T1000 (cell line): ENCODE measurements at regions not wholly inside any gene's neighbourhood (a gene's known extent, or its start where the extent isn't known, plus 50 kb on each side); places are given as distances from the start of the nearest gene placed in this dataset.

Experiments
- DNase-seq: peaks from one replicate; lab custom pipeline; 2025; ENCODE audit warnings: mixed read lengths; lab: John Stamatoyannopoulos, UW

DNA sequence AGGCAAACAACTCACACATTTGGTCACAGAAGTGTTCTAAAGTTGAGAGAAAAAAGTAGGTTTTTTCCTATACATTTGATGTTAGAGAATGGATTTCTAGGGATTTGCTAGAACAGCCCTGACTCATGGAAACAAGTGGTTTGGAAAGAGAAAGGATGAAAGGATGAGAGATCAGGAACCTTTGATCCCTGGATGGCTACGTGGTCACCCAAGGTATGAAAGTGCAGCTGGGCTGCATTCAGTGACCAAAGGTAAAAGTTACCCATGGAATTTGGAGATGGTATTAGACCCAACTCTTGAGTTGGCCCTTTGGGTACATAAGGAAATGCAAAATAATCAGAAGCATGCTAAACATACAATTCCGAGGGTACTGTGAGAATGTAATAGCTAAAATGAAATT, 61.3 kb upstream of the SPIN1 start:
- DNase-seq, result no peak

GRCh38 chr9:88326015-88326414, 62.2 kb upstream of the SPIN1 start:
- no peak for DNase-seq

- no peak for DNase-seq
These were observed 65.2 kb upstream of the SPIN1 start for GRCh38 chr9:88322906-88323566.

DNA sequence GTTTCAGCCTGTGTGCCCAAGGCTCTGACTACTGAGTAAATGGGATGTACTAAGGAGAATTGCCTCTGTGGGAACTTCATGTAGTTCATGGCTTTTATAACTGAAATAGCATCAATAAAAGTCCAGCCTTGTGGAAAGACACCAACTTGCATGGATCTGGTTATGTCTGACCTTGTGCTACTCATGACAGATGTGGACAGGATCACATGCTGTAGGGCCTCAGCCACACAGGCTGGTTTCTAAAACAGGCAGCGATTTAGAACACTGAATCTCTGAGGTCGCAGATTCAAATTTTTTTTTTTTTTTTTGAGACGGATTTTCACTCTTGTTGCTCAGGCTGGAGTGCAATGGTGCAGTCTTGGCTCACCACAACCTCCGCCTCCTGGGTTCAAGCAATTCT, 66.5 kb upstream of the SPIN1 start:
- no peak for DNase-seq

DNA sequence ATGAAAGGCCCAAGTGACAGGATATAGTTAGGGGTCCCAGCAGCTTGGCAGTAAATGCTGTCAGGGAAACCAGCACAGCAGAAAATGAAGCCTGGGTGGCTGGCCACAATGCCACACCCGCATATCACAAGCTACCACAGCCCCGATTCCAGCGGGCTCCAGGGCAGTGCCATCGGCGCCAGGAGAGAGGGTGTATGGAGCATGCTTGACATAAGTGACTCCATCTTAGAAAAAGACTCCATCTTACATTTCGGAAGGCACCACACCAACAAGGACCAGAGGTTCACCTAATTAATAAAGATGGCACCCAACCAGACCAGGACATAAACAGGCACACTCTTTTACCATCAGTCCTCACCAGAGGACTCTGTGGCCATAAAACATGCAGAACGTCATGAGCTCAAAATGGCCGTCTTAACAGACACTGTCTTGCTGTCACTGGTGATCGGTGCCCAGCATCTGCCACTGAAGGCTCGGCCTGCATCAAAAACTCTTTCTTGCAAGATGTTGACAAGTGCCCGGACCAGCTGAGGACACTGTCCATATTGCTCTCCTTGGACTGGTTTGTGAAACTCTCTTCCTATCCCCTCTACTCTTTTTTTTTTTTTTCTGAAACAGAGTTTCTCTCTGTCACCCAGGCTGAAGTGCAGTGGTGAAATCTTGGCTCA, 67.4 kb upstream of the SPIN1 start:
- no peak for DNase-seq

DNA sequence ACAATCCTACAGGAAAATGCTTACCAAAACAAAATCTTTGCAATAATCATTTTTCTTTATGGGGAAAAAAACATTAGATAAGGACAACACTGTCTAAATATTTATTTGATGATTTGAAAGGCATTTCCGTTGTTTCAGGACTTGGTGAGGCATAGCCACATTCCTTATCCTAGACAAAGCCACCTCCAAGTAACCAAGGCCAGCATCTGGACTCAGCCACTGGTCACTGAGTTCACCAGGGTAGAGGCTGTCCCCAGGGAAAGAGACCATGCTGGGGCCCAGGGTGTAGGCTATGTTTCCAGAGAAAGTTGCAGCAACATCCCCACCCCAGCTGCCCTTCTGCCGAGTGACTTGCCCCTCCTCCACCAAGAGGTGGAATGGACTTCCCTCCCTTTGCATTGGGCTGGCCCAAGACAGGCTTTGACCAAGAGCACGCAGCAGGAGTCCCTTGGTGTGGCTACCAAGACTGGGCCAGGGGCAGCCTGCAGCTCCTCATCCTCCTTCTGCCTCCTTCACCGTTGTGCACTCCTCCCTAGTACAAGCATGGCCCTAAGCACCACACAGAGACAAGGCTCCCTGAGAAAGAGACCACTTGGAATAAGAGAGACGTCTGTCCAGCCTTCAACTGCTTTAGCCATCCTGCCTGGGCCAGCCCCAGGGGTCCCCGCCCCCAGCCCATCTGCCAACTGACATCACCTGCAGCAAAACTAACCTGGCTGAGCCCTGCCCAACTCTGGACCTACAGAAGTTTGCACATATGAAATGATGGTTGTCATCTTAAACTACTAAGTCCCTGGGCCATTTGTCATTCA, 68.1 kb upstream of the SPIN1 start:
- DNase-seq, result no peak

GRCh38 chr9:88313364-88314220, 74.7 kb upstream of the SPIN1 start:
- no peak for DNase-seq

GRCh38 chr9:88312517-88313103, 75.6 kb upstream of the SPIN1 start:
- DNase-seq, result no peak

DNA sequence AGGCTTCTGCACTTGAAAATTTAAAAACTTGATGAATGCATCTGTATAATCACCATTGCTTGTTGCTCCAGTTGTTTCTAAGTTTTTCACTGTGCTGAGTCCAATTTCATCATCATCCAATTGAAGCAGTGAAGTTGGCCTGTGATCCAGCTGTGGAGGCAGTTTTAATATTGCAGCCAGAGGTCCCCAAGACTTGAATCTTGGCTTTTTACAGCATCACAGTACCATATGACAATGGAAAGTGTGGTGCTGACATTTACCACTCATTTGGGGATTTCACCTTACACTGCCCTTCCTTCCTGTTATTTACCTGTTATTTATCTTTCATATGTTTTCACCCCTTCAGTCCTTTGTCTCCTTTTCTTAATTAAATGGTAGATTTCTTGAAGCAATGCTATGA, 76.2 kb upstream of the SPIN1 start:
- no peak for DNase-seq

DNA sequence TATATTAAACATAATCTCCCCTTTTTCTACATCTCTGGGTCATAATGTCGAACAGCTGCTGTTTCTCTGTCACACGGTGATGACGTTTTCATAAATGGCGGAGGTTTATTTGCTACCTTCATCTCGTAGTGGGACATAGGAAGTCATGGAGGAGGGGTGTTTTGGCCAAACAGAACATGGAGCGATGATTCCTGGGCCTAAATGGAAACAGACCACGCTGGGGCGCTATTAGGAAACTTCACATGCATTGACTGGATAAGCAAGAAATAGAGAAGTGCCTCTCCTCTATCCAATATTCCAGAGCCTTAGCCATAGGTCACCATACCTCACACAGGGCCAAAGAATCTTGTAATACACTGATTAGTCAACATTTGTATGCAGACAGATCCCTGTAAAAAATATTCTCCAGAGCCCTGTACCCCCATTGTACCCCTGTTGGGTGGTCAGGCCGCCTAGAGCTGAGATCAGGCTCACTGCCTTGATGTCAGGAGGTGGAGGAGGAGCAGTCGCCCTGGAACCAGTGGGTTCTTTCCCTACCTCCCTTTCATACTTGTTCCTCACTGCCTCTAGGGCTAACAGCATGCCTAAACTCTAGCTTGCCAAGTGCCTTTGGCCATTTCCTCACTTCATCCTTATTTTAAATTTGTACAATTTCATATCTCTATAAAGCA, 77.8 kb upstream of the SPIN1 start:
- DNase-seq, result no peak

DNA sequence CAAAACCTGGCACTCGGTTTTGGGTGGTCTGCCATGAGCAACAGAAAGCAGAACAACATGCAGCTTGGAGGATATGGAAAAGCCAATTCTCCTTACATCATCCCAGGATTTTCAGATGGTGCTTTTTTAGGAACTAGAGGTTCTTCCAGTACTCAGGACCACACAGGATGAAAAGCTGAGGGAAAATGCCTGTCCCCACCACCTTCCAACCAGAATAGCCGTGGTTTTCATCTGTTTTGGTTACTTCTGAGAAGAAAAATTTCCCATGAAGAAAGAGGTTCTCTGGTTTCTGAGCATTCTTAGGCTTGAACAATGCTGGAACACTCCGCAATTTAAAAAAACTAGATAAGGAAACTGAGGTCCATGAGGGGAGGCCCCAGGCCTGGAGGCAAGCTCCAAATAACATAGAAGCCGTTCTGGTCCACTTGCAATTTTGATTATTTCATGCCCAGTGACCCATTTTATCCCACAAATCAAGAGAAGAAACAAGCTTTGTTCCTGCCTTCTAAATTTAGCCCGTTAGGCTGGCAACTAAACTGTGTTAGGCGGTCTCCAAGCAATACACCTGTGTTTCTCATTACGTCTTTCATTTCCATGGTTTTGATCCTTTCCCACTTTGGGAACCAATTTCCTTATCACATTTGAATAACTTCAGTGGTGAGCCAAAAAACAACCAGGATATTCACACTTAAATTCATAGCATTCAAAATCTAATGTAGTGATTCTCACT, 79.2 kb upstream of the SPIN1 start:
- no peak for DNase-seq

GRCh38 chr9:88307136-88307535, 81.1 kb upstream of the SPIN1 start:
- no peak for DNase-seq

DNA sequence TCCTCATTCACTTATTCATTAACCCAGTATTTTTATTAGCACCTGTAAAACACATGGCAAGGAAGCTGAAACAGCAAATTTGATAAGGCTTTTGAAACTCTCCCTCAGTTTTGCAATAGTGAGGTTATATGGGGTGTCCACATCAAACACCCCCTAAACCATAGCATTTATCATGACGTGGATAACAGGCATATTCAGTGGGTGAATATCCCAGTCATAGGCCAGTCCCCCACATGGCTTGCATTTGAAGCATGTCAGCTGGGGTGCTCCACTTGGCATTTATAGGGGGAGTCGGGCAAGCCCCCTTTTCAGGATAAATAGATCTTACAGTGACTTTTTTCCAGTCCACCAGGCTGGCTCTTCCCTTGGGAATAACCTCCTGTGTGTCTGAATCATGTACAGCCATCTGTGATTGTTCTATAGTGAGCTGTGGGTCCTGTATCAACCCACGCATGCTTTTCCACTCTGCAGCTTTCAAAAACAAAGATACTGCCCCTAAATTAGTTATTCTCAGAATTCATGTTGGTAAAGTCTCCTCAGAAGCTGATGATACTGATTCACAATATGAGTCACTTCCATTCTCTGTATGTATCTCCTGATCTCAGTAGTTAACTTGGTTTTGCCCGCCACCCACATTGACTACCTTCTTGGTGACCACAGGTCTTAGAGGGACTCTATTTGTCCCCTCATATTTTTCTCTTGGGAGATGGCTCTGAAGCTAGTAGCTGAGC, 84.4 kb upstream of the SPIN1 start:
- no peak for DNase-seq

DNA sequence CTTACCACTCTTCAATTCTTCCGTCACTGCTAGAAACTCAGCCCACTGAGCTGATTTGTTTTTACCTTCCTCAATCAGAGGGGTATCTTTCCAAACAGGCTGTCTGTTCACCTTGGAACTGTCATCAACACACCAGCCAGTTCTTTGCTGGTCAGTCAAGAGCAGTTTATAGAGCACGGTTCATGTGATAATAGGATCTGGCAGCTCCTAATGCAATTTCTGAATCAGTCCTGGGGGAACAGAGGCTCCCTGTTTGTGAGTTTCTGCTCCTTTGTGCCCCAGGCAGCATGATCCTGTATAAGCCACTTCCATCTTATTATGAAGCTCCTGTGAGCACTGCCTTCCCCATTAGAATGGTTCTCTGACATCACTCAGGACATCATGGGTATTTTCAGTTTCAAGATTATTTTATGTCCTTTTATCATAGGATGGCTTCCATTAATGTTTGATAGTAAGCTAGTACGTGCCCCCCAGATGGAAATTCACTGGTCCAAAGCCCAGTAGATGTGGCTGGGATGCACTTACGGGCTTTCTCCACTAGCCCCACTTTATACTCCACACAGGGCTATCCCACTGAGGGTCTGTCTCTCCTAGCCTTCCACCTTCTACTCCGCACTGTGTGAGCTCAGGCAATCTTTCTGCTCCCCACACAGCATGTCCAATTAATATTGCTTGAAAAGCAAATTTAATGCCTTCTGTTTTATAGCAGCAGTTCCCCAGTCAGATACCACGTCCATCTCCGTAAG, 85.5 kb upstream of the SPIN1 start:
- DNase-seq, result no peak

GRCh38 chr9:88300556-88300955, 87.7 kb upstream of the SPIN1 start:
- DNase-seq, result no peak

DNA sequence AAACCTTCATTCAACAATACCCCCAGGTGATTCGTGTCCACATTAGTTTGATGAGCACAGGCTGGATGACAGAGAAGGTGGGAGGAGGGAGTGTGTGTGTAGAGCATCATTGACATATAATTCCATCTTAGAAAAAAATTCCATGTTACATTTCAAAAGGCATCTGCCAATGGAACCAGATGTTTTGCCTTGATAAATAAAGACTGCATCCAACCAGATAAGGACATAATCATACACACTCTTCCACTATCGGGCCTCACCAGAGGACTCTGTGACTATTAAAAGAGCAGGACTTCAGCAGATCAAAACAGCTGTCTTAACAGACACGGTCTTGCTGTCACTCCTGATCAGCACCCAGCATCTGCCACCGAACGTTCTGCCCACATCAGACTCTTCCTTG, 96.4 kb upstream of the SPIN1 start:
- no peak for DNase-seq

GRCh38 chr9:88291056-88291455, 97.2 kb upstream of the SPIN1 start:
- no peak for DNase-seq

- DNase-seq, result no peak
These were observed 98.7 kb upstream of the SPIN1 start for GRCh38 chr9:88289532-88289931.

DNA sequence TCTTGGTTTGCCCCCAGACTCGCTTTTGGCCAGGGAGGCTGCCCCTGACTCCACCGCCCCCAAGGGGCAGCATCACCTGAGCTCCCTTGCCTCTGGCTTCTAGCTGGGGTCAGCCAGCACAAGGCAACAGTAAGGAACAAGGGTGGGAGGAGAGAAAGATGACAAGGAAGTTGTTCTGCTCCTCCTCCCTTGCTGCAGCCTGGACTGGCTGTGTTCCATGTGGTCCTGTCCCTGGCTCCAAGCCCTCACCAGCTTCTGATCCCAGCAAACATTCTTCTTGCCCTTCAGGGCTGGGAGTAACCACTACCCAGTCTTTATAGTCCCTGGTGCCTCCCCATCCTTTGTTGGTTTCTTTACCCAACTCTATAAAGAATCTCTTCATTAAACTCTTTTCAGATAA, 100.3 kb upstream of the SPIN1 start:
- no peak for DNase-seq
